ENCODE measurements at regions not wholly inside any gene's neighbourhood (a gene's known extent, or its start where the extent isn't known, plus 50 kb on each side); places are given as distances from the start of the nearest gene placed in this dataset.

- DNase-seq (ENCODE audit: low read depth): no peak
- TF ChIP-seq, protein P1, sequence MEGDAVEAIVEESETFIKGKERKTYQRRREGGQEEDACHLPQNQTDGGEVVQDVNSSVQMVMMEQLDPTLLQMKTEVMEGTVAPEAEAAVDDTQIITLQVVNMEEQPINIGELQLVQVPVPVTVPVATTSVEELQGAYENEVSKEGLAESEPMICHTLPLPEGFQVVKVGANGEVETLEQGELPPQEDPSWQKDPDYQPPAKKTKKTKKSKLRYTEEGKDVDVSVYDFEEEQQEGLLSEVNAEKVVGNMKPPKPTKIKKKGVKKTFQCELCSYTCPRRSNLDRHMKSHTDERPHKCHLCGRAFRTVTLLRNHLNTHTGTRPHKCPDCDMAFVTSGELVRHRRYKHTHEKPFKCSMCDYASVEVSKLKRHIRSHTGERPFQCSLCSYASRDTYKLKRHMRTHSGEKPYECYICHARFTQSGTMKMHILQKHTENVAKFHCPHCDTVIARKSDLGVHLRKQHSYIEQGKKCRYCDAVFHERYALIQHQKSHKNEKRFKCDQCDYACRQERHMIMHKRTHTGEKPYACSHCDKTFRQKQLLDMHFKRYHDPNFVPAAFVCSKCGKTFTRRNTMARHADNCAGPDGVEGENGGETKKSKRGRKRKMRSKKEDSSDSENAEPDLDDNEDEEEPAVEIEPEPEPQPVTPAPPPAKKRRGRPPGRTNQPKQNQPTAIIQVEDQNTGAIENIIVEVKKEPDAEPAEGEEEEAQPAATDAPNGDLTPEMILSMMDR (IDR thresholded peaks at IDR 0.05; ENCODE audit: low read length, missing control alignments): no peak
- H3K4me3 ChIP-seq (replicated peaks; ENCODE audit: low read depth, low read length): no peak overlapping the region
Observed at GRCh38 chr5:61905613-61906012, 400.4 kb upstream of the KIF2A start.

GRCh38 chr5:61906820-61907219 is 399.2 kb upstream of the KIF2A start:
- DNase-seq (ENCODE audit: low read depth): no peak
- H3K4me3 ChIP-seq (replicated peaks; ENCODE audit: low read depth, low read length): no peak overlapping the region
- TF ChIP-seq, protein P1 (IDR thresholded peaks at IDR 0.05; ENCODE audit: low read length, missing control alignments): no peak

DNA sequence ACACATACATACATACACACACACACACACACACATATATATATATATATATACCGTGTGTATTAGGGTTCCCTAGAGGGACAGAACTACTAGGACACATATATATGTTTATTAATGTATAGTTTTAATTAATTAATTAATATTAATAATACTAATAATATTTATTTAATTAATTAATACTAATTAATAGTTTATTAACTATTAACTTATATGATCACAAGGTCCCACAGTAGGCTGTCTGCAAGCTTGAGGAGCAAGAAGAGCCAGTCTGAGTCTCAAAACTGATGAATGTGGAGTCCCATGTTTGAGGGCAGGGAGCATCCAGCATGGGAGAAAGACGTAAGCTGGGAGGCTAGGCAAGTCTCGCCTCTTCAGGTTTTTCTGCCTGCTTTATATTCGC is 398.0 kb upstream of the KIF2A start:
- no peak for DNase-seq (ENCODE audit: low read depth)
- H3K4me3 ChIP-seq (replicated peaks; ENCODE audit: low read depth, low read length): no peak overlapping the region
- TF ChIP-seq, protein P1 (IDR thresholded peaks at IDR 0.05; ENCODE audit: low read length, missing control alignments): no peak

- DNase-seq (ENCODE audit: low read depth): no peak
- TF ChIP-seq, protein P1 (IDR thresholded peaks at IDR 0.05; ENCODE audit: low read length, missing control alignments): no peak
- no peak overlapping the region for H3K4me3 ChIP-seq (replicated peaks; ENCODE audit: low read depth, low read length)
Observed at GRCh38 chr5:61910771-61911170, 395.2 kb upstream of the KIF2A start.

- no peak for DNase-seq (ENCODE audit: low read depth)
- TF ChIP-seq, protein P1 (IDR thresholded peaks at IDR 0.05; ENCODE audit: low read length, missing control alignments): no peak
- H3K4me3 ChIP-seq (replicated peaks; ENCODE audit: low read depth, low read length): no peak overlapping the region
Observed at GRCh38 chr5:61912559-61912958, 393.4 kb upstream of the KIF2A start.

- H3K4me3 ChIP-seq (replicated peaks; ENCODE audit: low read depth, low read length): no peak overlapping the region
- DNase-seq (ENCODE audit: low read depth): no peak
- TF ChIP-seq, protein P1 (IDR thresholded peaks at IDR 0.05; ENCODE audit: low read length, missing control alignments): no peak
Observed at GRCh38 chr5:61915646-61916045, 390.4 kb upstream of the KIF2A start.
